NCI-H2227 (cell line): ENCODE measurements at regions not wholly inside any gene's neighbourhood (a gene's known extent, or its start where the extent isn't known, plus 50 kb on each side); places are given as distances from the start of the nearest gene placed in this dataset.

Experiments used
- DNase-seq: peaks from one replicate; lab custom pipeline; 2025; ENCODE audit not compliant: unreplicated experiment; lab: John Stamatoyannopoulos, UW

GRCh38 chr10:130550952-130551674 is 414.9 kb downstream of the GLRX3 start:
- no peak for DNase-seq

GRCh38 chr10:130551676-130552075 is 415.5 kb downstream of the GLRX3 start:
- DNase-seq, result no peak

GRCh38 chr10:130553826-130554225 is 417.6 kb downstream of the GLRX3 start:
- no peak for DNase-seq

GRCh38 chr10:130554701-130555410 is 418.7 kb downstream of the GLRX3 start:
- DNase-seq, result no peak

- no peak for DNase-seq
Measured at GRCh38 chr10:130555411-130555750, 419.2 kb downstream of the GLRX3 start.

- DNase-seq, result no peak
Measured at GRCh38 chr10:130557181-130557845, 421.1 kb downstream of the GLRX3 start.

- DNase-seq, result no peak
Measured at GRCh38 chr10:130558746-130559546, 422.8 kb downstream of the GLRX3 start.

- no peak for DNase-seq
Measured at GRCh38 chr10:130559547-130559880, 423.3 kb downstream of the GLRX3 start.

GRCh38 chr10:130560116-130560515 is 423.9 kb downstream of the GLRX3 start:
- no peak for DNase-seq

- no peak for DNase-seq
Measured at GRCh38 chr10:130560573-130560972, 424.4 kb downstream of the GLRX3 start.

GRCh38 chr10:130561681-130562080 is 425.5 kb downstream of the GLRX3 start:
- no peak for DNase-seq

- no peak for DNase-seq
Measured at GRCh38 chr10:130567011-130567410, 430.8 kb downstream of the GLRX3 start.

- DNase-seq, result no peak
Measured at GRCh38 chr10:130567436-130567835, 431.2 kb downstream of the GLRX3 start.

- DNase-seq, result no peak
Measured at GRCh38 chr10:130568246-130568645, 432.1 kb downstream of the GLRX3 start.

- no peak for DNase-seq
Measured at GRCh38 chr10:130570074-130570473, 433.9 kb downstream of the GLRX3 start.

- no peak for DNase-seq
Measured at GRCh38 chr10:130571674-130572073, 435.5 kb downstream of the GLRX3 start.

- no peak for DNase-seq
Measured at GRCh38 chr10:130573446-130573845, 437.3 kb downstream of the GLRX3 start.

- no peak for DNase-seq
Measured at GRCh38 chr10:130575756-130576285, 439.6 kb downstream of the GLRX3 start.

GRCh38 chr10:130576427-130576826 is 440.2 kb downstream of the GLRX3 start:
- DNase-seq, result no peak

GRCh38 chr10:130577039-130577438 is 440.8 kb downstream of the GLRX3 start:
- no peak for DNase-seq
